ENCODE measurements at regions not wholly inside any gene's neighbourhood (a gene's known extent, or its start where the extent isn't known, plus 50 kb on each side); places are given as distances from the start of the nearest gene placed in this dataset.

DNA sequence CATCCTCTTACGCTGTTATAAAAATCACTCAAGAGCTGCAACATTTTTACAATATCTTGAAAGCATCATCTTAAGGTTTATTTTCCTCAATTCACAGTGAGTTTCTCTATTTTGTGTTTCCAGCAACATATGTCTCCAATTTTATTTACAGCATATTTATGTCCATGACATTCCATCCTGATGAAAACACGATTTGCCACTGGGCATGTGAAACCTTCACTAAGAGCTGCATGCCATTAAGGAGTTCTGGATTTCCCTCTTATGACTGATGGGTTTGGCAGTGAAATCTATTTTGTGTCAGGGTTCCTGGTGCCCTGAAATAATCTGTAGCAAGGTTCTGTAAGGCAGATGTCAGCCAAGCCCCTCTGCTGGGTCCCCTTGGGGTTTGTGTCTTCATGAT is 527.6 kb upstream of the KLF12 start:
- no peak overlapping the region for H3K4me3 ChIP-seq
- DNase-seq: no peak
- H3K27me3 ChIP-seq: no peaks in the 10 kb centered on the region
- 64% methylated on average over 2 of the region's 2 CpGs for WGBS (ENCODE audit: insufficient coverage, low coverage, low lambda C conversion rate, missing lambda C conversion rate)
- H3K27ac ChIP-seq: no peak overlapping the region
- TF ChIP-seq POLR2A (IDR thresholded peaks at IDR 0.05): no peak
- TF ChIP-seq, protein P1, sequence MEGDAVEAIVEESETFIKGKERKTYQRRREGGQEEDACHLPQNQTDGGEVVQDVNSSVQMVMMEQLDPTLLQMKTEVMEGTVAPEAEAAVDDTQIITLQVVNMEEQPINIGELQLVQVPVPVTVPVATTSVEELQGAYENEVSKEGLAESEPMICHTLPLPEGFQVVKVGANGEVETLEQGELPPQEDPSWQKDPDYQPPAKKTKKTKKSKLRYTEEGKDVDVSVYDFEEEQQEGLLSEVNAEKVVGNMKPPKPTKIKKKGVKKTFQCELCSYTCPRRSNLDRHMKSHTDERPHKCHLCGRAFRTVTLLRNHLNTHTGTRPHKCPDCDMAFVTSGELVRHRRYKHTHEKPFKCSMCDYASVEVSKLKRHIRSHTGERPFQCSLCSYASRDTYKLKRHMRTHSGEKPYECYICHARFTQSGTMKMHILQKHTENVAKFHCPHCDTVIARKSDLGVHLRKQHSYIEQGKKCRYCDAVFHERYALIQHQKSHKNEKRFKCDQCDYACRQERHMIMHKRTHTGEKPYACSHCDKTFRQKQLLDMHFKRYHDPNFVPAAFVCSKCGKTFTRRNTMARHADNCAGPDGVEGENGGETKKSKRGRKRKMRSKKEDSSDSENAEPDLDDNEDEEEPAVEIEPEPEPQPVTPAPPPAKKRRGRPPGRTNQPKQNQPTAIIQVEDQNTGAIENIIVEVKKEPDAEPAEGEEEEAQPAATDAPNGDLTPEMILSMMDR (IDR thresholded peaks at IDR 0.05): no peak
- no peaks in the 10 kb centered on the region for H3K4me1 ChIP-seq
- no peaks in the 10 kb centered on the region for H3K36me3 ChIP-seq
- intact Hi-C loops (cut with DNase I): no loop called here
- ATAC-seq: no peak
- H3K9me3 ChIP-seq: no peaks in the 10 kb centered on the region

DNA sequence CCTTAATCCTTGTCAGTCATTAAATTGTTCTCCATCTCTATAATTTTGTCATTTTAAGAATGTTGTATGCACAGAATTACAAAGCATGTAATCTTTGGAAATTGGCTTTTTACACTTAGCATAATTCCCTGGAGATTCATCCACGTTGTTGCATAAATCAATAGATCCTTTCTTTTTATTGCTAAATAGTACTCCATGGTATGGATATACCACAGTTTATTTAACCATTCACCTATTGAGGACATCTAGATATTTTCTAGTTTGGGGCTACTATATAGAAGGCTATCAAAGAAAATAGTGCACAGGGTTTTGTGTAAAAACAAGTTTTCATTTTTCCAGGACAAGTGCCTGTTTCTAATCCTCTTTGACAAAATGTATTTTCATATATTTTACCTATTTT is 523.6 kb upstream of the KLF12 start:
- Histone ChIP-seq H3K9me3 (no peaks in the 10 kb centered on the region), H3K27me3 (no peaks in the 10 kb centered on the region), H3K4me1 (no peaks in the 10 kb centered on the region), H3K36me3 (no peaks in the 10 kb centered on the region), H3K4me3 (no peak overlapping the region), H3K27ac (no peak overlapping the region)
- DNase-seq: no peak
- intact Hi-C loops (cut with DNase I): no loop called here
- WGBS (ENCODE audit: insufficient coverage, low coverage, low lambda C conversion rate, missing lambda C conversion rate): 33% methylated on average over 1 of the region's 1 CpG
- no peak for ATAC-seq
- TF ChIP-seq, protein P1 (IDR thresholded peaks at IDR 0.05): no peak

DNA sequence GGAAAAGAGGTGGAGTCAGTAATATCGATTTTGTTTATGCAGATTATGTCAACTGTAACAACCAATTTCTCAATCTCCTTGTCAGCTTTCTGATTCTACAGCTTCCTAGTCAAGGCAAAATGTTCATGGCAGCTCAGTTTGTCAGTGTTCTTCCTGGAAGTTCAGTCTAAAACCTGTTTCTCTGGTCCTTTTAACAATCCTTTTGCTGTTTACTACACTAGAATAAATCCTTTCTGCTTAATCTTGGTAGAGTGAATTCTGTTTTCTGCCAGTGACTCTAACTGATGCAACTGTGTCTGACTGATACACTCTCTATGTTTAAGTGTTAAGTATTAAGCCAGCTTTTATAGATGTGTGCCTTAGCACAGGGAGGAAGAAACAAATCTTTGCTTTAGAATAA is 516.9 kb upstream of the KLF12 start:
- intact Hi-C loops (cut with DNase I): no loop called here
- no peaks in the 10 kb centered on the region for H3K27me3 ChIP-seq
- ATAC-seq (no peak), DNase-seq (no peak)
- WGBS (ENCODE audit: insufficient coverage, low coverage, low lambda C conversion rate, missing lambda C conversion rate): 40% methylated on average over 1 of the region's 1 CpG
- H3K9me3 ChIP-seq: no peaks in the 10 kb centered on the region
- TF ChIP-seq, protein P1 (IDR thresholded peaks at IDR 0.05): no peak
- TF ChIP-seq POLR2A (IDR thresholded peaks at IDR 0.05): no peak
- H3K27ac ChIP-seq: no peak overlapping the region
- no peaks in the 10 kb centered on the region for H3K4me1 ChIP-seq
- no peak overlapping the region for H3K4me3 ChIP-seq
- no peaks in the 10 kb centered on the region for H3K36me3 ChIP-seq

- 24% methylated on average over 2 of the region's 2 CpGs for WGBS (ENCODE audit: insufficient coverage, low coverage, low lambda C conversion rate, missing lambda C conversion rate)
- DNase-seq (no peak), ATAC-seq (no peak)
- H3K27ac ChIP-seq: no peak overlapping the region
- no peaks in the 10 kb centered on the region for H3K36me3 ChIP-seq
- TF ChIP-seq, protein P1 (IDR thresholded peaks at IDR 0.05): no peak
- no peak for TF ChIP-seq POLR2A (IDR thresholded peaks at IDR 0.05)
- intact Hi-C loops (cut with DNase I): no loop called here
- no peaks in the 10 kb centered on the region for H3K27me3 ChIP-seq
- no peak overlapping the region for H3K4me3 ChIP-seq
- H3K9me3 ChIP-seq: no peaks in the 10 kb centered on the region
- H3K4me1 ChIP-seq: no peaks in the 10 kb centered on the region
Observed at GRCh38 chr13:74647991-74648390, 513.8 kb upstream of the KLF12 start.

GRCh38 chr13:74647211-74647610 is 513.0 kb upstream of the KLF12 start:
- TF ChIP-seq, protein P1 (IDR thresholded peaks at IDR 0.05): no peak
- TF ChIP-seq POLR2A (IDR thresholded peaks at IDR 0.05): no peak
- Histone ChIP-seq H3K4me1 (no peaks in the 10 kb centered on the region), H3K9me3 (no peaks in the 10 kb centered on the region), H3K4me3 (no peak overlapping the region), H3K36me3 (no peaks in the 10 kb centered on the region), H3K27ac (no peak overlapping the region), H3K27me3 (no peaks in the 10 kb centered on the region)
- no peak for ATAC-seq
- no peak for DNase-seq
- intact Hi-C loops (cut with DNase I): no loop called here
- 73% methylated on average over 2 of the region's 2 CpGs for whole genome bisulfite sequencing (ENCODE audit: insufficient coverage, low coverage, low lambda C conversion rate, missing lambda C conversion rate)
